ENCODE measurements at regions not wholly inside any gene's neighbourhood (a gene's known extent, or its start where the extent isn't known, plus 50 kb on each side); places are given as distances from the start of the nearest gene placed in this dataset.

DNA sequence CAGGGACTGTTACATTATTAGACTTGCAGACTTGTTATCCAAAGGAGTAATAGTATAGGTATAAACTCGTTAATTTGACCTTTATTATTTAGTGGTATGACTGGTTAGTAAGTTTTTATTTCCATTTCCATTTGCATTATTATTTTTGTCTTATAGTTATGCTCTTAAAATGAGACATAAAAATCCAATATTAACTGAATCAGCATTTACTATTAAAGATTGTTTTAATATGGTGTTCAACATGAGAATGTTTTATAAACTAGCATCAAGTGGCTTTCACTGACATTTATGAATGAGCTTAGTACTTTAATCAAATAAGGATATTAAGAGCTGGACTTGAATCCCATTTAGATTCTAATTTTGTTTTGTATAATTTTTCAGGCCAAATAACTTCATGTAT lies 228.1 kb upstream of the HAND2 start:
- TF ChIP-seq, protein P1, sequence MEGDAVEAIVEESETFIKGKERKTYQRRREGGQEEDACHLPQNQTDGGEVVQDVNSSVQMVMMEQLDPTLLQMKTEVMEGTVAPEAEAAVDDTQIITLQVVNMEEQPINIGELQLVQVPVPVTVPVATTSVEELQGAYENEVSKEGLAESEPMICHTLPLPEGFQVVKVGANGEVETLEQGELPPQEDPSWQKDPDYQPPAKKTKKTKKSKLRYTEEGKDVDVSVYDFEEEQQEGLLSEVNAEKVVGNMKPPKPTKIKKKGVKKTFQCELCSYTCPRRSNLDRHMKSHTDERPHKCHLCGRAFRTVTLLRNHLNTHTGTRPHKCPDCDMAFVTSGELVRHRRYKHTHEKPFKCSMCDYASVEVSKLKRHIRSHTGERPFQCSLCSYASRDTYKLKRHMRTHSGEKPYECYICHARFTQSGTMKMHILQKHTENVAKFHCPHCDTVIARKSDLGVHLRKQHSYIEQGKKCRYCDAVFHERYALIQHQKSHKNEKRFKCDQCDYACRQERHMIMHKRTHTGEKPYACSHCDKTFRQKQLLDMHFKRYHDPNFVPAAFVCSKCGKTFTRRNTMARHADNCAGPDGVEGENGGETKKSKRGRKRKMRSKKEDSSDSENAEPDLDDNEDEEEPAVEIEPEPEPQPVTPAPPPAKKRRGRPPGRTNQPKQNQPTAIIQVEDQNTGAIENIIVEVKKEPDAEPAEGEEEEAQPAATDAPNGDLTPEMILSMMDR (IDR thresholded peaks at IDR 0.05; ENCODE audit: insufficient read depth, low read length): no peak
- TF ChIP-seq POLR2AphosphoS5 (IDR thresholded peaks at IDR 0.05; ENCODE audit: low read depth) (no peak), SPI1 (IDR thresholded peaks at IDR 0.05; ENCODE audit: borderline replicate concordance, low read depth) (no peak)

All from HL-60 (cell line).